GM23338 (cell line): ENCODE measurements at regions not wholly inside any gene's neighbourhood (a gene's known extent, or its start where the extent isn't known, plus 50 kb on each side); places are given as distances from the start of the nearest gene placed in this dataset.

ENCODE experiments used
- CREB1 ChIP-seq: fragments of 250-450 bp; sonication (Bioruptor Pico); IDR thresholded peaks from 2 replicates; pipeline ENCODE4 v1.5.0; 2020; ENCODE audit warnings: low read depth, mild to moderate bottlenecking, moderate library complexity
- CTCF ChIP-seq, 2 experiments: fragments of 200-600 bp in 1 of 2; sonication (generic) in 1 of 2; conservative IDR thresholded peaks; 2 replicates each; pipeline versions ENCODE4 v1.5.1 to v1.6.1; 2016 to 2017; ENCODE audit warnings: antibody characterized with exemption in 2 of 2, low read depth in 2 of 2, mild to moderate bottlenecking in 2 of 2, moderate library complexity in 1 of 2
- ETS1 ChIP-seq: IDR thresholded peaks from 2 replicates; pipeline ENCODE4 v1.6.1; 2016; ENCODE audit warnings: antibody characterized with exemption
- EZH2 ChIP-seq: fragments of 200-600 bp; sonication (generic); IDR thresholded peaks from one replicate; pipeline ENCODE4 v1.8.0; 2017; ENCODE audit warnings: antibody characterized with exemption, mild to moderate bottlenecking, low read depth; ENCODE audit not compliant: unreplicated experiment
- EZH2phosphoT487 ChIP-seq: fragments of 200-600 bp; sonication (generic); IDR thresholded peaks from one replicate; pipeline ENCODE4 v1.8.1; 2018; ENCODE audit warnings: antibody characterized with exemption; ENCODE audit not compliant: unreplicated experiment
- POLR2AphosphoS5 ChIP-seq: IDR thresholded peaks from 2 replicates; pipeline ENCODE4 v1.6.1; 2016; ENCODE audit warnings: antibody characterized with exemption, low read depth
- REST ChIP-seq: IDR thresholded peaks from one replicate; pipeline ENCODE4 v1.6.1; 2018; ENCODE audit warnings: antibody characterized with exemption; ENCODE audit not compliant: unreplicated experiment
- STAT1 ChIP-seq: IDR thresholded peaks from one replicate; pipeline ENCODE4 v1.6.1; 2016; ENCODE audit warnings: antibody characterized with exemption; ENCODE audit not compliant: unreplicated experiment
- ZNF114 ChIP-seq: fragments of 250-450 bp; sonication (Bioruptor Pico); IDR thresholded peaks from 2 replicates; pipeline ENCODE4 v1.5.0; 2020; ENCODE audit warnings: mild to moderate bottlenecking, moderate library complexity
- ZNF331 ChIP-seq: fragments of 250-450 bp; sonication (Bioruptor Pico); IDR thresholded peaks from 2 replicates; pipeline ENCODE4 v1.5.0; 2020; ENCODE audit warnings: low read depth, mild to moderate bottlenecking, moderate library complexity
- ZNF462 ChIP-seq: fragments of 250-450 bp; sonication (Bioruptor Pico); IDR thresholded peaks from 2 replicates; pipeline ENCODE4 v1.5.0; 2020; ENCODE audit warnings: mild to moderate bottlenecking, moderate library complexity

GRCh38 chr5:164975986-164976385 is 1470.6 kb downstream of the MAT2B start:
- no peak for TF ChIP-seq CTCF (conservative IDR thresholded peaks at IDR 0.05; ENCODE audit: low read depth in 2 of 2)
- TF ChIP-seq STAT1: no peak
- TF ChIP-seq POLR2AphosphoS5: no peak
- no peak for TF ChIP-seq ZNF114 (CRISPR knock-in tag)
- no peak for TF ChIP-seq EZH2
- no peak for TF ChIP-seq ZNF462 (CRISPR knock-in tag)
- no peak for TF ChIP-seq CREB1 (CRISPR knock-in tag)
- no peak for TF ChIP-seq ETS1
- no peak for TF ChIP-seq EZH2phosphoT487
- TF ChIP-seq REST: no peak
- TF ChIP-seq ZNF331 (CRISPR knock-in tag): no peak
